GM19468 (cell line): ENCODE measurements at regions not wholly inside any gene's neighbourhood (a gene's known extent, or its start where the extent isn't known, plus 50 kb on each side); places are given as distances from the start of the nearest gene placed in this dataset.

ENCODE experiments used
- ATAC-seq: cut with Tn5 transposase; IDR thresholded peaks from one replicate; pipeline ENCODE4 v1.9.1; 2021; ENCODE audit warnings: mild to moderate bottlenecking, moderate library complexity, moderate number of reproducible peaks; ENCODE audit not compliant: unreplicated experiment; ENCODE audit errors: extremely low read depth

- ATAC-seq = no peak
Observed at GRCh38 chr14:98077176-98077575, 1194.8 kb downstream of the BCL11B start.

- no peak for ATAC-seq
Observed at GRCh38 chr14:98082833-98083232, 1189.2 kb downstream of the BCL11B start.

DNA sequence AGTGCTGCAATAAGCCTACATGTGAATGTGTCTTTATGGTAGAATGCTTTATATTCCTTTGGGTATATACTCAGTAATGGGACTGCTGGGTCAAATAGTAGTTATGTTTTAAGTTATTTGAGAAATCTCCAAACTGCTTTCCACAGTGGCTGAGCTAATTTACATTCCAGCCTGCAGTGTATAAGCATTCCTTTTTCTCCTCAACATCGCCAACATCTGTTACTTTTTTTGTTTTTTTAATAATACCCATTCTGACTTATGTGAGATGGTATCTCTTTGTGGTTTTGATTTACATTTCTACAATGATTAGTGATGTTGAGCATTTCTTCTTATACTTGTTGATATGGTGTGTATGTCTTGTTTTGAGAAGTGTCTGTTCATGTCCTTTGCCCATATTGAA, 1186.2 kb downstream of the BCL11B start:
- no peak for ATAC-seq

DNA sequence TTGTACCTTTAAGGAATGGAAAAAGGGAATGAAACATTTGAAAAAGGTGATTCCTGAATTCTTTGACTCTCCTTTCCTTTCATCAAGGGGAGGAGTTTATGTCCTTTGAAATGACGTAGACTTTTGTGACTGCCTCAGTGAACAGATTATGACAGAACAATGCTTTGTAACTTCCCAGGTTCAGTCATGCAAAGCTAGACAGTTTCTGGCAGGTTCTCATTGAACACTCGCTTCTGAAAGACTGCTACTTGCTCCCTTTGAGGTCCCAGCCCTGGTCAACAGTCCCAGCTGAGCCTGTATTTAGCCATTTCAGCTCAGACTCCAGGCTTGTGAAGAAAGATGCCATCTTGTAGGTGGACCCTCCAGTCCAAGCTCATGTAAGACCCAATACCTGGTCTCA, 1178.9 kb downstream of the BCL11B start:
- no peak for ATAC-seq

DNA sequence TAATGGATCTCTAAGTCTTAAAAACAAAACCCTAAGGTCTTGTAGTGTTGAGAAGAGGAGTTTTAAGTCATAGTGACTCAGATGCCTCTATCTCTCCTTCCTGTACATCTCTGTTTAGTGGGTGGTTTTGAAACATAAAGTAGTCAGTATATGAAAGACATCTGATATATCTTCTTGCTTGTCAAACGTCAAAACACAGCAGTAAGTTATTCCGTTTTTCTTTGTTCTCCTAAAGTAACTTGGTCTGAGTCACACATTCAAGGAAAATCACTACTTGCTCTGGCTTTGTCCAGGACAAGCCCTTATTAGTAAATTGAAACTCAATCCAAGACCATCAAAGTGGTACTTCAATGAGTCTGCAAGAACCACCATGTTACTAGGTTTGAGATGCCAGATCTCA, 1172.5 kb downstream of the BCL11B start:
- ATAC-seq = no peak

GRCh38 chr14:98101323-98101722, 1170.7 kb downstream of the BCL11B start:
- no peak for ATAC-seq

- no peak for ATAC-seq
Observed at GRCh38 chr14:98103705-98104104, 1168.3 kb downstream of the BCL11B start.

- ATAC-seq = no peak
Observed at GRCh38 chr14:98109326-98109725, 1162.7 kb downstream of the BCL11B start.

- ATAC-seq = no peak
Observed at GRCh38 chr14:98112194-98112780, 1159.7 kb downstream of the BCL11B start.

DNA sequence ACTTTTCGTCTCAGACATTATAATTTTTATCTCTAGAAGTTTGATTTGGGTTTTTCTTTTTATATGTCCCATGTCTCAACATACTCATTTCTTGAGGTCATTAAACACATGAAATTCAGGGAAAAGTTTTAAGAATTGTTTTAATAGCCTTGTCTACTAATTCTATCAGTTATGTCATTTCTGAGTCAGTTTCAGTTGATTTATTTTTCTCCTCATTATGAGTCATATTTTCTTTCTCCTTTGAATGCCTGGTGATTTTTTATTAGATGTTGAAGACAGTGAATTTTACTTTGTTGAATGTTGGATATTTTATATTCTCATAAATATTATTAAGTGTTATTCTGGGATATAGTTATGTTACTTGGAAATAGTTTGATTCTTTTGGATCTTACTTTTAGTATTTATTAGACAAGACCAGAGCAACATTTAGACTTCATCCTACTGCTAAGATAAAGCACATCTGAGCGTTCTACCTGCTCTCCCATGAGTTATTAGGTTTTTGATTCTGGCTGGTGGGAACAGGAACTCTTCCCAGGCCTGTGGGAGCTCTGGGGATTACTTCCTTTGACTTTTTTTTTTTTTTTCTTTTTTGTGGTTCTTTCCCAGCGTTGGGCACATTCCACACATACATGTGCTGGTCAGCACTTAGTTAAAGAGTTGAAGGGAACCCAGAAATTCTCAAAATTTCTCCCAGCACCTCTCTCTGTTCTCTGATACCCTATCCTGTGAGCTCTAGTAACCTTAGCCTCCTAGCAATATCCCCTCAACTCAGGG, 1157.7 kb downstream of the BCL11B start:
- ATAC-seq = no peak

GRCh38 chr14:98114946-98115345, 1157.1 kb downstream of the BCL11B start:
- no peak for ATAC-seq

DNA sequence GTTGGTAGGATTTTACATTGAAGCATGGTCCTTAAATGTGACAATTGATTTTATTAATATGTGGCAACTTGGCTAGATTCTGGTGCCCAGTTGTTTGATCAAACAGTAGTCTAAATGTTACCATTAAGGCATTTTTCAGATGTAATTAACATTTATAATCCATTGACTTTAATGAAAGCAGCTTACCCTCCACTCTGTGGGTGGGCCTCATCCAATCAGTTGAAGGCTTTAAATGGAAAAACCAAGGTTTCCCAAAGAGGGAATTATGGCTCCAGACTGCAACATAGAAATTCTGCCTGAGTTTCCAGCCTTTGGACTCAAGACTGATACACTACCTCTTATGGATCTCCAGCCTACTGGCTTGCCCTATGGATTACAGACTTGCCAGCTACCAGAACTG, 1153.2 kb downstream of the BCL11B start:
- no peak for ATAC-seq

GRCh38 chr14:98119739-98120138, 1152.3 kb downstream of the BCL11B start:
- ATAC-seq = no peak

- ATAC-seq = no peak
Observed at GRCh38 chr14:98120831-98121464, 1151.0 kb downstream of the BCL11B start.

DNA sequence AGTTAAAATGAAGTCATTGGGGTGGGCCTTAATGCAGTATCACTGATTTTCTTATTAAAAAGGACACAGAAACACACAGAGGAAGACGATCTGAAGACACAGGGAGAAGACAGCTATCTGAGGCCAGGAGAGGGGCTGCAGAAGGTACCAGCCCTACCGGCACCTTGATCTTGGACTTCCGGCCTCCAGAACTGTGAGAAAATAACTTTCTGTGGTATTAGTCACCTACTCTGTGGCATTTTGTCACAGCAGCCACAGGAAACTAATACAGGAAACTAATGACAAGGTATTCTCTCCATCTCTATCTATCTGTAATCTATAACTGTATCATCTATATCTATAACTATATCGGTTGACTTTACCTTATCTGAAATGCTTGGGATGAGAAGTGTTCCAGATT, 1149.5 kb downstream of the BCL11B start:
- no peak for ATAC-seq

- ATAC-seq = no peak
Observed at GRCh38 chr14:98130691-98131090, 1141.3 kb downstream of the BCL11B start.

- ATAC-seq = no peak
Observed at GRCh38 chr14:98131406-98131805, 1140.6 kb downstream of the BCL11B start.

DNA sequence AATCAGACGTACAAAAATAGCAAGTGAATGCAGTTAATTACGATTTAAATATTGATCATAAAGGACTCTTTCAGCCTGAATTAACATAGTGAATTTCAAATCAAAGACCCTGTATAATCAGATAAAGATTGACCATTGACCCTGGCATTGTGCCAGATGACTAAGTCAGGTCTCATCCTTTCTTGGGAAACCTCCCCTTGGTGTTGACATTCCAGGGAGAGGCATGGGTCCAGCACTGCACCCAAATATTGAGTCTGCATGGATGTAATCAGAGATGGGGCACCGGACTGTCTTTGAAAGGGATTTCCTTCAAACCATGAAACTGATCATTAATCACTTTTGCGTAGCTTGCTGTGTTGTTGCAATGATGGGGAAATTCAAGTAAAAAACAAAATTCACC, 1138.2 kb downstream of the BCL11B start:
- no peak for ATAC-seq

GRCh38 chr14:98136012-98136789, 1135.8 kb downstream of the BCL11B start:
- ATAC-seq = no peak

GRCh38 chr14:98137131-98138025, 1134.6 kb downstream of the BCL11B start:
- no peak for ATAC-seq
